ENCODE measurements at regions not wholly inside any gene's neighbourhood (a gene's known extent, or its start where the extent isn't known, plus 50 kb on each side); places are given as distances from the start of the nearest gene placed in this dataset.

GRCh38 chr4:20646287-20646686 is 54.0 kb upstream of the PACRGL start:
- Histone ChIP-seq H3K9ac (ENCODE audit: insufficient read length, low read depth) (no peak overlapping the region), H3K36me3 (ENCODE audit: insufficient read depth, insufficient read length, low read length) (no peaks in the 10 kb centered on the region), H3K27me3 (ENCODE audit: insufficient read depth, insufficient read length) (no peaks in the 10 kb centered on the region), H3K4me1 (ENCODE audit: insufficient read depth, insufficient read length) (no peaks in the 10 kb centered on the region), H3K9me3 (ENCODE audit: insufficient read depth, low read length) (no peaks in the 10 kb centered on the region), H3K4me3 (ENCODE audit: insufficient read length, low read depth) (no peak overlapping the region)
- no peak for TF ChIP-seq SUZ12 (IDR thresholded peaks at IDR 0.05; ENCODE audit: extremely low read depth, insufficient read depth, insufficient read length)
- no peak for TF ChIP-seq YY1 (IDR thresholded peaks at IDR 0.05; ENCODE audit: insufficient read depth, insufficient read length)
- TF ChIP-seq ZNF274 (IDR thresholded peaks at IDR 0.05; ENCODE audit: low read depth, low read length) = no peak
- DNase-seq (ENCODE audit: low read depth, low spot score) = no peak
